ENCODE measurements at regions not wholly inside any gene's neighbourhood (a gene's known extent, or its start where the extent isn't known, plus 50 kb on each side); places are given as distances from the start of the nearest gene placed in this dataset.

DNA sequence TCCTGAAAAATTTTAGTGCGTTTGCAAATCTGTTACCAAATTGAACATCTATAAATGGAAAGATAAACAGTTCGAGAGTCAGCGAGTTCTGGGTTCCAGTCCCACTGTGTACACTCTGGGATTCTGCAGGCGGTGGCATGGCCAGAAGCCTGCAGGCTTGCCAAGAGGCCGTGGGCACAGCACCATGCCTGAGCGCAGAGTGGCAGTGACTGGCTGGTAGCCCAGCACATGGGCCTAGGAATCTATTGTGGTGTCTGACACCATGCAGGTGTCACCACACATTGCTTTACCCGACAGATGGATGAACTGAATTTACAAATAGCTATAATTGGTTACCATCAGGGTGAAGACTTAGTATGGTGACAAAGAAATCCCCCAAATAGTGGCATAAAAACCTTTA is 71.7 kb upstream of the TLR3 start:
- TF ChIP-seq CTCF (optimal IDR thresholded peaks at IDR 0.05 in 1 of 3, IDR thresholded peaks at IDR 0.05 in 1 of 3, conservative IDR thresholded peaks at IDR 0.05 in 1 of 3; ENCODE audit: extremely low read depth in 1 of 3, insufficient read depth in 2 of 3, low read length in 3 of 3) (no peak), EZH2 (IDR thresholded peaks at IDR 0.05; ENCODE audit: low read length) (no peak)
